Brain microvascular endothelial cell (primary cell): ENCODE measurements at regions not wholly inside any gene's neighbourhood (a gene's known extent, or its start where the extent isn't known, plus 50 kb on each side); places are given as distances from the start of the nearest gene placed in this dataset.

Experiments
- DNase-seq: peaks from one replicate; pipeline ENCODE4 v3.0.0-alpha.2; 2020
- H3K27ac ChIP-seq: fragments of 250-450 bp; sonication (Bioruptor Pico); 2 replicates; pipeline ENCODE4 v1.5.1; 2020; ENCODE audit warnings: mild to moderate bottlenecking, moderate library complexity
- H3K27me3 ChIP-seq: fragments of 250-450 bp; sonication (Bioruptor Pico); replicated peaks from 2 replicates; pipeline ENCODE4 v1.5.1; 2020; ENCODE audit warnings: mild to moderate bottlenecking
- H3K36me3 ChIP-seq: fragments of 250-450 bp; sonication (Bioruptor Pico); replicated peaks from 2 replicates; pipeline ENCODE4 v1.5.1; 2020; ENCODE audit warnings: mild to moderate bottlenecking
- H3K4me3 ChIP-seq: 2 replicates; pipeline ENCODE4 v1.5.1; 2011; ENCODE audit warnings: low read depth, mild to moderate bottlenecking, control low read depth, low read length, moderate library complexity
- CTCF ChIP-seq: IDR thresholded peaks from 2 replicates; pipeline ENCODE4 v1.5.1; 2011; ENCODE audit warnings: low read depth, mild to moderate bottlenecking, moderate library complexity, low read length, control low read depth, inconsistent platforms; ENCODE audit errors: missing control alignments
- in situ Hi-C: cut with HindIII; loops from 2 replicates; pipeline ENCODE4 v1.10.0; 2017; ENCODE audit warnings: low sequenced_read_pairs, low pct_ligation_motif_present

GRCh38 chr1:98157524-98158313 is 236.9 kb upstream of the DPYD start:
- H3K27me3 ChIP-seq: no peaks in the 10 kb centered on the region
- H3K4me3 ChIP-seq: no peak overlapping the region
- no peak for TF ChIP-seq CTCF
- no peak for DNase-seq
- in situ Hi-C loops: no loop called here
- no peak overlapping the region for H3K27ac ChIP-seq
- H3K36me3 ChIP-seq: no peaks in the 10 kb centered on the region

GRCh38 chr1:98147280-98147679 is 226.4 kb upstream of the DPYD start:
- DNase-seq: no peak

GRCh38 chr1:98145655-98146054 is 224.8 kb upstream of the DPYD start:
- H3K27me3 ChIP-seq: no peaks in the 10 kb centered on the region
- H3K27ac ChIP-seq: no peak overlapping the region
- TF ChIP-seq CTCF: no peak
- in situ Hi-C loops: no loop called here
- H3K36me3 ChIP-seq: no peaks in the 10 kb centered on the region
- no peak for DNase-seq
- no peak overlapping the region for H3K4me3 ChIP-seq

More at GRCh38 chr1:98147280-98147679, 226.4 kb upstream of the DPYD start:
- in situ Hi-C loops: no loop called here
- no peaks in the 10 kb centered on the region for H3K27me3 ChIP-seq
- H3K27ac ChIP-seq: no peak overlapping the region
- no peak for TF ChIP-seq CTCF
- H3K36me3 ChIP-seq: no peaks in the 10 kb centered on the region
- no peak overlapping the region for H3K4me3 ChIP-seq

GRCh38 chr1:98143403-98143802 is 222.6 kb upstream of the DPYD start:
- TF ChIP-seq CTCF: no peak
- H3K27me3 ChIP-seq: no peaks in the 10 kb centered on the region
- H3K36me3 ChIP-seq: no peaks in the 10 kb centered on the region
- no peak overlapping the region for H3K27ac ChIP-seq
- no peak overlapping the region for H3K4me3 ChIP-seq
- in situ Hi-C loops: no loop called here
- DNase-seq: no peak

- in situ Hi-C loops: no loop called here
- no peak overlapping the region for H3K27ac ChIP-seq
- H3K4me3 ChIP-seq: no peak overlapping the region
- no peak for DNase-seq
- TF ChIP-seq CTCF: no peak
- H3K36me3 ChIP-seq: no peaks in the 10 kb centered on the region
- H3K27me3 ChIP-seq: no peaks in the 10 kb centered on the region
Measured at GRCh38 chr1:98133131-98133530, 212.3 kb upstream of the DPYD start.

GRCh38 chr1:98130408-98130807 is 209.6 kb upstream of the DPYD start:
- in situ Hi-C loops: no loop called here
- TF ChIP-seq CTCF: no peak
- Histone ChIP-seq H3K4me3 (no peak overlapping the region), H3K27me3 (no peaks in the 10 kb centered on the region), H3K36me3 (no peaks in the 10 kb centered on the region), H3K27ac (no peak overlapping the region)
- DNase-seq: peak; percentile 51
